ENCODE measurements at regions not wholly inside any gene's neighbourhood (a gene's known extent, or its start where the extent isn't known, plus 50 kb on each side); places are given as distances from the start of the nearest gene placed in this dataset.

- Mint-ChIP-seq H3K4me1 (peaks cover 6% of the 10 kb centered on the region), H3K9me3 (no peaks in the 10 kb centered on the region), H3K4me3 (no peak overlapping the region), H3K36me3 (ENCODE audit: low read depth) (no peaks in the 10 kb centered on the region), H3K27ac (no peak overlapping the region), H3K27me3 (ENCODE audit: insufficient read depth, low read depth, poor library complexity) (peaks cover 4% of the 10 kb centered on the region)
- H2AFZ ChIP-seq: no peak overlapping the region
- ATAC-seq (no peak), DNase-seq (ENCODE audit: low spot score) (no peak)
- no peak overlapping the region for H3K27ac ChIP-seq (ENCODE audit: low read depth)
- no peaks in the 10 kb centered on the region for H3K9me2 ChIP-seq (ENCODE audit: insufficient read depth)
- no peaks in the 10 kb centered on the region for H3K79me2 ChIP-seq (replicated peaks; ENCODE audit: insufficient read depth)
- no peak overlapping the region for H3K4me3 ChIP-seq
- no peaks in the 10 kb centered on the region for H4K20me1 ChIP-seq (replicated peaks; ENCODE audit: insufficient read depth)
- H3F3A ChIP-seq (replicated peaks; ENCODE audit: low read depth): no peaks in the 10 kb centered on the region
- TF ChIP-seq CREB1 (CRISPR knock-in tag; IDR thresholded peaks at IDR 0.05; ENCODE audit: low read depth): no peak
- no peak for TF ChIP-seq POLR2AphosphoS5 (IDR thresholded peaks at IDR 0.05; ENCODE audit: low read depth)
- no peak for TF ChIP-seq EZH2 (IDR thresholded peaks at IDR 0.05; ENCODE audit: low read depth, unreplicated experiment)
- TF ChIP-seq ZNF331 (CRISPR knock-in tag; IDR thresholded peaks at IDR 0.05; ENCODE audit: low read depth): no peak
- TF ChIP-seq ZNF462 (CRISPR knock-in tag; IDR thresholded peaks at IDR 0.05): no peak
- no peak for TF ChIP-seq CTCF (conservative IDR thresholded peaks at IDR 0.05; ENCODE audit: low read depth in 2 of 2)
- TF ChIP-seq JUNB (IDR thresholded peaks at IDR 0.05; ENCODE audit: unreplicated experiment): no peak
- TF ChIP-seq ZNF114 (CRISPR knock-in tag; IDR thresholded peaks at IDR 0.05): no peak
- H3K36me3 ChIP-seq (ENCODE audit: insufficient read depth): no peaks in the 10 kb centered on the region
- no peak overlapping the region for H3K4me2 ChIP-seq
- H3K27me3 ChIP-seq (ENCODE audit: insufficient read depth): no peaks in the 10 kb centered on the region
- no peaks in the 10 kb centered on the region for H3K4me1 ChIP-seq (ENCODE audit: insufficient read depth)
Measured at GRCh38 chr5:161763571-161763970, 78.0 kb downstream of the GABRA6 start.

All from GM23338 (cell line).